ENCODE measurements at regions not wholly inside any gene's neighbourhood (a gene's known extent, or its start where the extent isn't known, plus 50 kb on each side); places are given as distances from the start of the nearest gene placed in this dataset.

DNA sequence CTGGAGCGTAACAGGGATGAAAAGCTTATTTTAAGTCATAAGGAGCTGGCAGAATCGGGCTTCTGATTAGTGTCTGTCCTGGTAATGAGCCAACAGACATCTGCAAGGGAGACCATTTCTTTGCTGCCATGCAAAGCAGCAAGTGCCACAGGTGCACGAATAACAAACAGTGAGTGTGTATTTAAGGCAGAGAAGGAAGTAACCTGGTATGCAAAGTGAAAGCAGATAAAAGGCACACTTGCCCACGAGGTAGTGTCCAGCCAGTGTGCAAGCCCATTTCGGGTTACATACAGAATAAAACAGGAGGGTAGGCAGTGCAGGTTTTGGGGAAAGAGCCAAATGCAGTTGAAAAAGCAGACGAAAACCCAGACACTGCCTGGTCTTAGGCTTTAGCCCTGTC is 1153.7 kb downstream of the SI start:
- no peak for DNase-seq

DNA sequence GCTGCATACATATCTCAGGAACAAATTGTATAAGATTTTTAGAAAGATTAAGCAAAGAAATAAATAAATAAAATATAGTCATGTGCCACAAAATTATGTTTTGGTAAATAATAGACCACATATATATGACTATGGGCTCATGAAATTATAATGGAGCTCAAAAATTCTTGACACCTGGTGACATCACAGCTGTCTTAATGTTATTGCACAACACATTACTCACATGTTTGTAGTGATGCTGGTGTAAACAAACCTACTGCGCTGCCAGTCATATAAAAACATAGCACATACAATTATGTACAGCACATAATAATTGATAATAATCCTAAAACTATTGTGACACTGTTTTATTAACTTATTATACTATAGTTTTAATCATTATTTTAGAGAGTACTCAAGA is 1159.1 kb downstream of the SI start:
- DNase-seq, result no peak

DNA sequence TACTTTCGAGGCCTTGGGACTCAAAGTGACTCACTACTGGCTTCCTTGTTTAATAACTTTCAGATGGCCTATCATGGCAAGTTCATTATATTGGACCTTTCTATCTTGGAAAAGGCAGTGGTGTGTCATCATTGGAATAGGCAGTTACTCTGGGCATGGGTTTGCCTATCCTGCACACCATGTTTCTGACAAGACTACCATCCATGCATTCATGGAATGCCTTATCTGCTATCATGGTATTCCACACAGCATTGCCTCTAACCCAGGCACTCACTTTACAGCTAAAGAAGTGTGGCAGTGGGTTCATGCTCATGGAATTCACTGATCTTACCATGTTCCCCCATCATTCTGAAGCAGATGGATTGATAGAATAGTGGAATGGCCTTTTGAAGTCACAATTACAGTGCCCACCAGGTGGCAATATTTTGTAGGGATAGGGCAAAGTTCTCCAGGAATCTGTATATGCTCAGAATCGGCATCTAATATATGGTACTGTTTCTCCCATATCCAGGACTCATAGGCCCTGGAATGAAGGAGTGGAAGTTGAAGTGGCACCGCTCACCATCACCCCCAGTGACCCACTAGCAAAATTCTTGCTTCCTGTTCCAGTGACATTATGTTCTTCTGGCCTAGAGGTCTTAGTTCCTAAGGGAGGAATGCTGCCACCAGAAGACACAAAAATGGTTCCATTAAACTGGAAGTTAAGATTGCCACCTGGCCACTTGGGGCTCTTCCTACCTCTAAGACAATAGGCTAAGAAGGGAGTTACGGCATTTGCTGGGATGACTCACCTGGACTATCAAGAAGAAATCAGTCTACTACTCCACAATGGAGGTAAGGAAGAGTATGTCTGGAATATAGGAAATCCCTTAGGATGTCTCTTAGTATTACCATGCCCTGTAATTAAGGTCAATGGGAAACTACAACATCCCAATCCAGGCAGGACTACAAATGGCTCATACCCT is 1161.4 kb downstream of the SI start:
- DNase-seq, result no peak

DNA sequence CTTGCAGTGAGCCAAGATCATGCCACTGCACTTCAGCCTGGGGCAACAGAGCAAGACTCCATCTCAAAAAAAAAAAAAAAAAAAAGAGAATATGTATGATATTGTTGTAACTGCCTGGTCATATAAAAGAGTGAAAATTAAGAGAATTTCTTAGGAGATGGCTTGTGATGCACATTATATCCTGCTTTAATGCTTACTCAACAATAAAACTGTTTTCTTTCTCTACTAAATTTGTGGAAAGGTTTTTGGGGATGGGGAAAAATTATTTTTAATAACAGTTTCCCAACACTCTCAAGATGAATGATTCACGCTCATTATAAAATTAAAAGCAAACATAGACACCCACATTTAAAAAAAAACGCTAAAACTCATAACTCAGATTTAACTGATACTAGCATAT is 1163.0 kb downstream of the SI start:
- DNase-seq, result no peak

DNA sequence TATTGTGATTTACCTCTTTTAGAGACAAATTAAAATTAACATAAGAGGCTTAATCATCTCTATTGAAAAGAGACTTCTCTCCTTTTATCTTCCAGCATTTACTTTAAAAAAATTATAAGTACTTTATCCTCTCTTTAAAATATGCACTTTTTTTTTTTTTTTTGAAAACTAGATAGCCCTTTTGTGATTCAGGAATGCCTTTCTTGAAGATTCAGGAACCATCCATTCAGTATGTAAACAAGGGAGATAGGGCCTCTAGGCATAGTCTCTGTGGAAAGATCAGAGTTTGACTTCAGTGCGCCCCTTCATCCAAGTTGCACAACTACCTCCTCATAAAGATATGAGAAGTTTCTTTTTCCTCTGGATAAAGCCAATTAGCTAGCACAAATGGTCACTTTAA is 1163.7 kb downstream of the SI start:
- no peak for DNase-seq

DNA sequence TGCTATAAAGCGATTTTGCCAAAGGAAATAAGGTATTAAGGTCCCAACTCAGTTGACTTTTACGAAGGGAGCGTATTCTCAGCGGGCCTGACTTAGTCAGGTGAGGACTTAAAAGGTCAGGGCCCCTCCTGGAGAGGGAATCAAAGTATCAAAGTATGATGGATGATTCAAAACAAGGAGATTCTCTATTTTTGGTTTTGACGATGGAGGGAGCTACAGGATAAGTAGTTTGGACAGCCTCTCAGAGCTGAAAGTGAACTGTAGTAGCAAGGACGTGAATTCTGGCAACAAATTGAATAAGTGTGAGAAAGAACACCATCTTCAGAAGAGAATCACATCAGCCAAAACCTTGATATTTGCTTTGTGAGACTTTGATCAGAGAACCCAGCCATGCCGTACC is 1186.5 kb downstream of the SI start:
- DNase-seq, result no peak

DNA sequence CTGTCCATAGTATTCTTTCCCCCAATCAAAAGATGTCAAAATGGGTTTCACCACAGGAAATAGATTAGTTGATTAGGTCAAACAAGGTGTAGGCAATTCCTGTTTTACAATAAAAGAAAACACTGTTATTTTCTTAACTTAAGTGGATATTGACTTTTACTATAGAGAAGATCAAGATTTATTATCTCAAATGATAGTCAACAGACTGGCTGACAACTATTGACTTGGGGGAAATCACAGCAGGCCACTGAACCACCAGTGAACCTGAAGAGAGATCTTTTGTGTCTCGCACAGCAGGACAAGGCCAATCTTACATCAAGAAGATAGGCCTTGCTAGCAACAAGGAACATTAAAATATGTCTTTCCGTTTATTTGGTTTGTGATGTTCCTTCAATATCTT is 1187.6 kb downstream of the SI start:
- no peak for DNase-seq

DNA sequence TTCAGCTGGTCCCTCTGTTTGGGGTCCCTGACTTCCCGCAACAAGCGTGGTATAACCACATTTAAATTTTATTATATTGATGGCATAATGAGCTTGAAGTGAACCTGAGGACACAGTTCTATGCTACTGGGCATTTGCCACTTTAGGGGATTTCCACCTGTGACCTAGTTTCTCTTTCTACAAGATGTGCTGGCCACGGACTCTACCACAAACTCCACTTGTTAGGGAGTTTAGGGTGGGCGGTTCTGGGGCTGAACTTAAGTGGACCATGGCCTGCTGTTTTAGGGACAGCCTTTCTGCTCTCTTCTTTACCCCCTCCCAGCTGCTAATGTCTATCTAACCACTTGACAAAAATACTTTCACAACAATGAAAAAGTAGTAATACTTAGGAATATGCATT is 1199.1 kb downstream of the SI start:
- no peak for DNase-seq

DNA sequence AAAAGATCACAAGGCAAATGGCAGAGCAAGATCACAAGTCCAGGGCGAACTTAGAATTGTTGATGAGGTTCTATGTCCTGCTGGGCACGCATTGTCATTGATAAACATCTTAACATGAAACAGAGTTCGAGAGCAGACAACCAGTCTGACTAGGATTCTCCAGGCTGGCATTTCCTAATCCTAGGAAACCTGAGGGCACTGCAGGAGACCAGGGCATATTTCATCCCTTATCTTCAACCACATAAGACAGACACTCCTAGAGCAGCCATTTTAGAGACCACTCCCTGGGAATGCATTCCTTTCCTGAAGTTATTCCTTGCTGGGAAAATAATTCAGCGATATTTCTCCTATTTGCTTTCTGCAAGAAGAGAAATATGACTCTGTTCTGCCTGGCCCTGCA is 1199.9 kb downstream of the SI start:
- no peak for DNase-seq

DNA sequence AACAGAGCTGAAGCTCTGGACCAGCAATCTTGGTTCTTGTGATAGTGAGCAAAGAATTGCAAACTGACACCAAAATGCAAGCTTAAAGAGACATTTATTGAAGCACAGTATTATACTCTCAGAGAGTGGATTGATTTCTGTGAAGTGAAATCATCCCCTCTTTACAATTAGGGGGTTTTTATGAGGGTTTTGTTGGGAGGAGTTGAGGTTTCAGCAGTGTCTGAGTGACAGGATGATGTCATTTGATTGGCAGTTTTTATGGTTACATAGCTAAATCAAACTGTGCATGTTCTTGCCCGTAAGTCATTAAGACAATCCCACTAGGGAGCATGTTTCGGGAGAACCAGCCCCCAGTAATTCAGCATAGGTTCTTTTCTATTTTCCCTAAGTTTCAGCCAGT is 1200.5 kb downstream of the SI start:
- DNase-seq, result no peak

DNA sequence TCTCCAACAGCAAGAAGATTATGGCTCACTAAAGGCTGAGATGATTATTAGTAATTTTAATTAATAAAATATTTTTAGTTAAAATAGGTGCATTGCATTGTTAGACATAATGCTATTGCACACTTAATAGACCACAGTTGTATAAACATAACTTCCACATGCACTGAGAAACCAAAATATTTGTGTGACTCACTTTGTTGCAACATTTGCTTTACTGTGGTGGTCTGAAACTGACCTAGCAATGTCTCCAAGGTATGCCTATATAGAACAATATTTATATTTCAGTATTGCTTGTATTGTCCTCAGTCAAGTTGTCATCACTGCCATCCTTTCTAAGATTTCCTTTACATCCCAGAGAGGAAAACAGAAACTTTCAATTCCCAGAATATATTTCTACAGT is 1215.2 kb downstream of the SI start:
- DNase-seq, result no peak

DNA sequence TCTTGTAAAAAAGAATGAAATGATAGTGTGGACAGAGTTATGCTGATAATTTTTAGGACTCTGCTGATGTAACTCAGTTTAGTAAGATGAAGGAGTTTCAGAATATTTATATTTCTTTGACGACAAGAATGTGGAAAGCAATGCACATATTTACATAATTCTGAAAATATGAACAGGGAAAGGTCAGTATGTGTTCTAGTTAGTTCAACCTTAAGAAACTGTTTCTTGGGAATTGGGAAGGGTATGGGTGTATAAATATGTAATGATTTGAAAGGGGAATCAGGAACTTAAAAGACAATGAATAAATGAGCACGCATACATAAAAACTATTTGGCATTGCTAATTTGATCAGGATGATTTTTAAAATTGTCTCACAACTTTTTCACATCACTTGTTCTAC is 1226.1 kb downstream of the SI start:
- DNase-seq, result no peak

DNA sequence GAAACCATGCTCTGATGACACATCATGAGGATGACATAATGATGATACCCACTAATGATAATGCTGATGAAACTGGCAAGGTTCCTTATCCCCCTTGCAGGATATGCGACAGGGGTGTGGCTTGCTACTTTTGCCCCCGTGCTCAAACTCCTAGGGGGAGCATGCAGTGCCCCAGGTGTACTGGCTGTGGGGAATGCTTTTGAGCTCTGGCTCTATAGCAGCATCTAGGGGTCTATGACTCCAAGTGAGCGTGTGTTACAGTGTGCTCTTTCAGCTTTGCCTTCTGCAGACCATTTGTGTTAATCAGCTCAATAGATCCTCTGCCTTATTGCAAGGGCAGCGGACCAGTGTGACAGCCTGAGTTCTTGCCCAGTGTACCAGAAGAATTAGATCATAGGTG is 1239.5 kb downstream of the SI start:
- DNase-seq, result no peak

DNA sequence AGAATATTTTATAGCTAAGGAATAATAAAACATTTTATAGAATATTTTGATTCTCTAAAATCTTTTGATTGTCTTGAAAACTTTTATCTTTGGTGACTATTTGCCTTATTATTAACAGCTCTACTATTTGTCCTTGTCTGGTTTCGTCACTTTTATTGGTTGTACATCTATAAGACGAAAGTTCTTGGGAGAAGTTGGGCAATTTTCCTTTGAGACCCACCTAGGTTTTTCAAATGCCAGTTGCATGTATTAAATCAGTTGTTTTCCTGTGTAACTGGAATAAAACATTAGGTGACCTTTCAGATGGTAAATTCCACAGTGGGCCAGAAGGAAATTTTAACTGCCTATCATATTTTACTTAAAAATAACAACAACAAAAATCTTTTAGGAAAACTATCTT is 1245.7 kb downstream of the SI start:
- no peak for DNase-seq

DNA sequence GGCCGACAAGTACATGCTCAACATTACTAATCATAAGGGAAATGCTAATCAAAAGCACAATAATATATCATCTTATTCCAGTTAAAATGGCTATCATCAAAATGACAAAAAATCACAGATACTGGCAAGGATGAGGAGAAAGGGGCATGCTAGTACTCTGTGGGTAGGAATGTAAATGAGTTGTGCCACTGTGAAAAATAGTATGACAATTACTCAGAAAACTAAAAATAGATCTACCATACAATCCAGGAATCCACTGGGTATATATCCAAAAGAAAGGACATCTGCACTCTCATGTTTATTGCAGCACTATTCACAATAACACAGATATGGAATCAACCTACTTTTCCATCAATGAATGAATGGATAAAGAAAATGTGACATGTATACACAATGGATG is 1256.5 kb downstream of the SI start:
- DNase-seq, result no peak

DNA sequence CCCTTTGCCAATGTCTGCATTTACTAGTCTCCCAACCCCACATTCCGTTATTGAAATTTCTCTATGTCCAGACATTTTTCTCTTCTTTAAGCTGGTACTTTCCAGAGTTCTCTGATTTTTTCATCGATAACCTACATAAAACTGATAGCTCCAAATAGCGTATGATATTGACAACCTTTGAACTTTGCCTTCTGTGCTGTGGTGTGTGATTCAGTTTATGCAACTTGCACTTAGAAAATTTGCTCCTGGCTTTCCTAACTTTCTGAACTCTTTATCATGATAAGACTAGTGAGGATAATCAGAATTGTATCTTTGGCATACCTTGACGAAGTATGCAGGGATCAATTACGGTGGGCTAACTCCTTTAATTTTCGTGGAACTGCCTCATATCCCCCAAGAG is 1261.3 kb downstream of the SI start:
- no peak for DNase-seq

DNA sequence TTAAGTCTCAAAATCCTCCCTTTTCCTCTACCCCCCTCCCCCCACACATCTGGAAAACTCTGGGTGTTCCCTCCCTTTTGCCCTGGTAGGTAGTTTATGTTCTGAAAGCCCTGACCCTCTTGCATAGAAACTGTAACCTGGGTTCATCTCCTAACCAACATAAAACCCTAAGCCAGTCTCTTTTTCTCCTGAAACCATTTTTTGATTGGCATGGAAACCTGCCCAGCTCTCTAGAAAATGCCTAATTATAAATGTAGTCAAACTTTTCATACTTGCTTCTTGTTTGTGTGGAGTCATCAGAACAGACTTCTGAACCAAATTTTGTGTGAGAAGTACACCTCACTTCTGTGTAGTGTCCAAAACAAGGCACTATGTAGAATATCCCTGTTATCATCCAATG is 1264.4 kb downstream of the SI start:
- no peak for DNase-seq

DNA sequence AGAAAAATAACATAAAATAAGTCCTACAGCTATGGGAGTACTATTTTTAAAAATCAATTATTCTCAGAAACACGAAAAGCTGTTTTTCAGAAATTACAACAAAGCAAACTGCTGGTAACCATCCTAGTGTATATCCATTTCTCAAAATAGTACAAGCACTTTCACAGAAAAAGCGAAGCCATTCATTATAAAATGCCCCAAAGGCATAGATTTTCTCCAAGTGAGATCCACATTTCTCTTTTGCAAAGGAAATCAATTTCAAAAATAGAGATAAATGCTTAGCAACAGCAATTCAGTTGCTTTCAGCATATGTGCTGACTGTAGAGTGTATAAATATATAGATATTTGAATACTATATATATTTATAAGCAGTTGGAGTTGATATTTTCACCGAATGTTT is 1266.3 kb downstream of the SI start:
- no peak for DNase-seq

DNA sequence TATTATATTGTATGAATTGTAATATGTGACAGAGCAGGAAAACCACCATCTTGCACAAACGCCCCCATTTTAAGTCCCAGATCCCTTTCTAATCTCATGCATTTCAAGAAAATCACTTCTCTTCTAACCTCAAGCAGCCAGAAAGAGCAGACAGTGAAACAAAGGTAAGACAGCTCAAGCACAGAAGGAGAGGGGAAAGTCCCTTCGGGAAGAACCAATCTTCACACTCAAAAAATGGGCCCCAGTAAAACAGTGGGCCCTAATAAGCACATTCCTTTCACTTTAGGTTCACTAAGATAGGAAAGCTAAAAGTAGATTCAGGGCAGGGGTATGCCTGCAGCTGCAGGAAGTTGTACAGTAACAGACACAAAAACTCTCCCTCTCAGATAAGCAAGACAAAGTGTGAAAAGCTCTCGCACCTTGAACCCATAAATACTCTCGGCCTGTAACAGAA is 1268.7 kb downstream of the SI start:
- no peak for DNase-seq

DNA sequence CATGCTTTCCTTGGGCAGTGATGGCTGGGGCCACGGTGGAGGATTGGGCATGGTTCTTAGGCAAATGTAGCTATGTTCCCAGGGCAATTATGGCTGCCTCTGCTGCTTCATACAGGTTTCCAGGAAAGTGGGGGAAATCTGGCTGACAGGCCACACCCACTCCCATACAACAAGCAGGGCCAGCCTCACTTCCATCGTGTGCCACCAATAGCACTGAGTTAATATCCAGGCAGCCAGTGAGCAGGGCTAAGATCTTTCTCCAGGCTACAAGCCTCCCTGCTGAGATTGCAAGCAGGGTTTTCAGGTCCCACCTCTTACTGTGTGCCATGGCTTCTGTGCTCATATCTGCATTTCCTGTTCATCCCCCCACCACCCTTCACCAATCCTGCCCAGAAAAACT is 1291.9 kb downstream of the SI start:
- DNase-seq, result no peak

DNA sequence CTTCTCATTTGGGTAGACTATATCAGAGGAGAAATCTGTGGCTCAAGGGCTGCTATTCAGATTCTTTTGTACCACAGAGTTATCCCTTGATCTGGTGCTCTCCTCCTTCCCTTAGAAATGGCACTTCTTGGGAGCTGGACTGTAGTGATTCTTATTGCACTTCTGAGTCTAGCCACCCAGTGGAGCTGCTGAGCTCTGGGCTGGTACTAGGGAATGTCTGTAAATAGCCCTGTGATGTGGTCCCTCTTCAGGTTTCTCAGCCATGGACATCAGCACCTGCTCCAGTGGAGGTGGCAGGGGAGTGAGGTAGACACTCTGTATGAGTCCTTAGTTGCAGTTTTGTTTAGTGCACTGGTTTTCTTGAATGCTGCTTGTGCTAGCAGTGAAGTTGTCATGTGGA is 1292.6 kb downstream of the SI start:
- no peak for DNase-seq

DNA sequence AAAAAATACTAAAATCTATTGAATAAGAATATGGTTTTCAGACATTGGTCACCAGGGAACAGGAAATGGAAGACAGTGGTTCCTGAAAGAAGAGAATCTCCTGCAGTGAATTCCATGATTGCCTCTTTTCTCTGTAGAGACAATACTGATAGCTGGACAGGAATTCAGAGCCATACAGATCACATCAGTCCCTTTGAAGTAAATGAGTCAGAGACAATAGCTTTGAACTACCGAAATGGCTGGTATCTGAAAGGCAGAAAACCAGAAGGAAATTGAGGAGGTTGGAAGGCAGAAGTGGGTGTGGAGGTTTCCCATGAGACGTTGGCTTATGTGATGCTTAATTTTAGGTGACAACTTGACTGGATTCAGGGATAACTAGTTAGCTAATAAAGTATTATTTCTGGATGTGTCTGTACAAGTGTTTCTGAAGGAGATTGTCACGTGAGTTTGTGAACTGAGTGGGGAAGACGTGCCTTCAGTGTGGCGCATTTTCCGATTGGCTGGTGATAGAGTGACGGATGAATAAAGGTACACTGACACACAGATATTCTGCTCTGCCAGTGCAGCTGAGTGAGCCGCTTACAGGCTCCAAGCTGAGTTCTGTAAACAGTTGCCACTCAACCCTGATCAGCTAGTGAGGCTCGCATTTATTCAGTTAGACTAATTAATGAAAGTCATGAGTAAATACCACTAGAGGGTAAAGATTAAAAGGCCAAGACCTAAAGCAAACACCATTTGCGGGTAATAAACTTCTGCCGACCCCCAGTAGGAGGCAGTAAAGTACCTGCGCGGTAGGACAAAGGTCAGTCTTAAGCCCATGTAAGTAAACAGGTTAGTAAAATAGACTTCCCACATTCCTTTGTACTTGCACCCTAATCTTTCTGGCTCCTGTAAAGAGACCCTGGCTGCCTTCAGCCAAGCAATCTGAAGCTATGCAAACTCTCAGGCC is 1298.6 kb downstream of the SI start:
- DNase-seq, result no peak

DNA sequence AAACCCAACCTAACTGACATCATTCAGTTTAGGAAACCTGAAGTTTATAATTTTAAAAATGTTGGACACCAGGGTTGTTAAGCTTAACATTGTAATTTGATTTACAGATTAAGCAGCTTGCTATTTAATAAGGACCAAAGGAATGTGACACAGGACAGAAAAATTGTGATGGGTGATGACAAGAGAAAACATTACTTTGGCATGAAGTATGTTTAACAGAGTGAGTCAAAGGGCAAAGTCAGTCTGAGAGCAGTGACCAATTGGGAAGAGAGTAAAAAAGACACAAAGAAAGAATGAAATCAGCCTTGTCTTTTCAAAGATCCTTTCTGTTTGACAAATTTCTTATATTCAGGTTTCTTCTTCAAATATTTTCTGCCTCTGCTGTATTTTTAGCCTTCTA is 1301.6 kb downstream of the SI start:
- DNase-seq, result no peak

DNA sequence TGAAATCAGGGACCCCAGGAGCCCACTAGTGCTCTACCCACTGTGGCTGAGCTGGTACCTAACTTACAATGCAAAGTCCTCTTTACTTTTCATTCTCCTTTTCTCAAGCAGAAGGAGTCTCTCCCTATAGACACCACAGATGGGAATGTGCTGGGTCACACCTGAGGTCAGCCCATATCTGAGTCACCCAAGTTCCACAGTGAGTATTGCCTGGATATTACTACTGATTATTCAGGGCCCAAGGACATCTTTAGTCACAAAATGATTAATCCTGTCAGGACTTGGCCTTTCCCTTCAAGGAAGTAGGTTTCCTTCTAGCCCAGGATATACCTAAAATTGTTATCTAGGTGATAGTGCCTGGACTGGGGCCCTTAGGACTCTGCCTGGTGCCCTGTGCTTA is 1305.2 kb downstream of the SI start:
- no peak for DNase-seq

All from suppressor macrophage treated with lipopolysaccharide for 4 hours (primary cell).